C4-2B (cell line): ENCODE measurements at regions not wholly inside any gene's neighbourhood (a gene's known extent, or its start where the extent isn't known, plus 50 kb on each side); places are given as distances from the start of the nearest gene placed in this dataset.
"Not testable (repeated sequence)": the region's sequence is repeated elsewhere in the genome, so short reads cannot be mapped to it uniquely, and the experiment has no call there.

Source experiments
- CTCF ChIP-seq: fragments of 450-650 bp; conservative IDR thresholded peaks from 2 replicates; pipeline ENCODE4 v1.5.1; 2017; ENCODE audit warnings: mild to moderate bottlenecking
- ZFX ChIP-seq: fragments of 450-650 bp; IDR thresholded peaks from 2 replicates; pipeline ENCODE4 v1.6.1; 2017

- not testable (repeated sequence) for TF ChIP-seq CTCF, ZFX
These were observed 80.5 kb upstream of the ST8SIA4 start for GRCh38 chr5:100983601-100984000.
